RWPE1 (cell line): ENCODE measurements at regions not wholly inside any gene's neighbourhood (a gene's known extent, or its start where the extent isn't known, plus 50 kb on each side); places are given as distances from the start of the nearest gene placed in this dataset.

ENCODE experiments used
- CTCF ChIA-PET: fragments of 350-600 bp; sonication (Branson Sonifier 250); formaldehyde crosslinking; extraction: SDS; loops from one replicate; lab custom pipeline; 2021; lab: Yijun Ruan, JAX
- POLR2A ChIA-PET: fragments of 400-600 bp; formaldehyde crosslinking; extraction: SDS; loops from one replicate; lab custom pipeline; 2020; ENCODE audit warnings: antibody characterized with exemption; ENCODE audit not compliant: low non-redundant PET; lab: Yijun Ruan, JAX
- DNase-seq: peaks from one replicate; pipeline ENCODE4 v3.0.0; 2012; ENCODE audit warnings: low spot score
- H3K27ac ChIP-seq: fragments of 450-650 bp; 2 replicates; pipeline ENCODE4 v1.5.1; 2017
- TF ChIP-seq, protein P1 (sequence below): fragments of 450-650 bp; conservative IDR thresholded peaks from 2 replicates; pipeline ENCODE4 v1.5.1; 2017; ENCODE audit warnings: low read depth, mild to moderate bottlenecking

DNA sequence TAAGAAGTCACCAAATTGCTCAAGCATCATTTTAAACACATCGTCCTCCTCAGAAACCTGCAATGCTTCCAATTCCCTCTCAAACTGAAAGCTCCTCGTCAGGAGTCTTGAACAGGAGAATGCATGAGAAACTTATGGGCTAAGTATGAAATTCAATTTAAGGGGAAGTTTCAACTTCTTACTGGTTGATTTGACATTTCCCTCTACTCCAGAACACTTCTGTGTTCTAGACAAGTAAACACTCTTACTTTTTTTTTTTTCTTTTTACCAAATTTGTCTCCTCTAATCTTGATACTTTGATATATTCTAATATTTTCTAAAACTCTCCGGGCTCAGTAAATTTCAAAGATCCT lies 181.7 kb downstream of the RSL24D1 start:
- CTCF ChIA-PET: interaction anchor here (0.6 kb wide), 1 partner anchor 13 kb away, joined by 3 read pairs; no protein-coding TSS in a partner anchor
- TF ChIP-seq, protein P1, sequence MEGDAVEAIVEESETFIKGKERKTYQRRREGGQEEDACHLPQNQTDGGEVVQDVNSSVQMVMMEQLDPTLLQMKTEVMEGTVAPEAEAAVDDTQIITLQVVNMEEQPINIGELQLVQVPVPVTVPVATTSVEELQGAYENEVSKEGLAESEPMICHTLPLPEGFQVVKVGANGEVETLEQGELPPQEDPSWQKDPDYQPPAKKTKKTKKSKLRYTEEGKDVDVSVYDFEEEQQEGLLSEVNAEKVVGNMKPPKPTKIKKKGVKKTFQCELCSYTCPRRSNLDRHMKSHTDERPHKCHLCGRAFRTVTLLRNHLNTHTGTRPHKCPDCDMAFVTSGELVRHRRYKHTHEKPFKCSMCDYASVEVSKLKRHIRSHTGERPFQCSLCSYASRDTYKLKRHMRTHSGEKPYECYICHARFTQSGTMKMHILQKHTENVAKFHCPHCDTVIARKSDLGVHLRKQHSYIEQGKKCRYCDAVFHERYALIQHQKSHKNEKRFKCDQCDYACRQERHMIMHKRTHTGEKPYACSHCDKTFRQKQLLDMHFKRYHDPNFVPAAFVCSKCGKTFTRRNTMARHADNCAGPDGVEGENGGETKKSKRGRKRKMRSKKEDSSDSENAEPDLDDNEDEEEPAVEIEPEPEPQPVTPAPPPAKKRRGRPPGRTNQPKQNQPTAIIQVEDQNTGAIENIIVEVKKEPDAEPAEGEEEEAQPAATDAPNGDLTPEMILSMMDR: no peak
- no peak overlapping the region for H3K27ac ChIP-seq
- DNase-seq: no peak
- POLR2A ChIA-PET: no interaction called here

DNA sequence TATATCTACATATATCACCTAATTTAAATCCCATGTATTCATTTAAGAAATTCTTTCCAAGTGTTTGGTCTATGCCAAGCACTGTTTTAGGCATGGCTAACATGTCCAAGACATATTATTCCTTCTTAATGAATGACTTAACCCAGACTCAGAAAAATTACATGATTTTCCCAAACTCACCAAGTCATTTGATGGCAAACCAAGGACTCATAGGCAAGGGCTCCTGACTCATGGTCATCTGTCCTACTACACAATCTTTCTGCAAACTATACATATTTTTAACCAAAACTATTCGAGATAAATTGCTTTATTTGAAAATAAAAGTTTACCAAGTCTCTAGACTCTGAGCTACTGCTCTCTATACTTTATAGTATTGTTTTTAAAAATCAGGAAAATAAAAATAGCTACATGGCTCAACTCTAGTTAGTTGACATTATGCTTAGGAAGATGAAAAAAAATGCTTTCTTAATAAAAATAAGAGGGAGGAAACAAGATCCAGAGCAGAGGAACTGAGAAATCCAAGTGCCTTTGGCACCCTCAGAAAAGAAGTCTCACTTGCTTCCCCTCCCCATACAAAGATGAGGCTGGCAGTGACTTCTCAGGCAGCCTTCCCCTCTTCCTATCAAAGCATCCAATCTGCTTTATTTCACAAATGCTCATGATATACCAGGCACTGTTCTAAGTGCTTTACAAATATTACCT lies 182.2 kb downstream of the RSL24D1 start:
- TF ChIP-seq, protein P1: no peak
- POLR2A ChIA-PET: no interaction called here
- CTCF ChIA-PET: interaction anchor here (0.6 kb wide), 1 partner anchor 14 kb away, joined by 3 read pairs; no protein-coding TSS in a partner anchor
- DNase-seq: no peak
- no peak overlapping the region for H3K27ac ChIP-seq

DNA sequence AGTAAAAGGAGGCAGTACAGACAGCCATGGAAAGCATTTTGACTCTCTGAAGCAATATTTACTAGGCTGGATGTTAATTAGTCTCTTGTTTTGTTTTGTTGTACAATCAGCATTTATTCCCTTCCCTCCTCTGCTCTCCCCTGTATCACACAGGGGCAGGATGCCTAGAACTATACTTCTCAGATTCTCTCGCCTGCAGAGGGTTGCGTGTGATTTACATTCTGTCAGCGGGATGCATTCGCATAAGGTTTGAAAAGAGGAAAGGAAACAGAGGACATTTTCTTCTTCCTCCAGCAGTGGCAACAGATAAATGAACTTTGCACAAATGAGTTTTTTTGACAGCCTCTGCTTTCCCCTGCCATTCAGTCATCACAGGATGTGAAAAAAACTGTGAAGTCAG lies 188.3 kb downstream of the RSL24D1 start:
- TF ChIP-seq, protein P1: no peak
- ChIA-PET CTCF (no interaction called here), POLR2A (no interaction called here)
- DNase-seq: no peak
- no peak overlapping the region for H3K27ac ChIP-seq

DNA sequence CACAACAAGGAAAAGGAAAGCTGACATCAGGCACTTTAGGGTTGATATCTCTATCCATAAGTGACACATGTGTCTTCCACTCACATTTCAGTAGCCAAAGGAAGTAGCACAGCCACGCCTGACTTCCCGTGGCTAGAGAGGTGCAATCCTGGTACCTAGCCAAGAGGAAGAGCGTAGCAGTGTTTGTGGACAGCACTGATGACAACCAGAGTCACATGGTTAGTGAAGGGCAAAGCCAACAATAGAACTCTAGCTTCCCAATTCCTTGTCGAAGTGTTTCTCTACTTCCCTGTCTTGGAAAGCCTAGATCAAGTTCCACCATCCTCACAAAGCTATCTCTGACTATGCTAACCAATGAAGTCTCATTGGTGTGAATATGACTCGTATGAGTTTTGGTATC lies 189.2 kb downstream of the RSL24D1 start:
- POLR2A ChIA-PET: no interaction called here
- DNase-seq: no peak
- H3K27ac ChIP-seq: no peak overlapping the region
- TF ChIP-seq, protein P1: no peak
- CTCF ChIA-PET: no interaction called here

DNA sequence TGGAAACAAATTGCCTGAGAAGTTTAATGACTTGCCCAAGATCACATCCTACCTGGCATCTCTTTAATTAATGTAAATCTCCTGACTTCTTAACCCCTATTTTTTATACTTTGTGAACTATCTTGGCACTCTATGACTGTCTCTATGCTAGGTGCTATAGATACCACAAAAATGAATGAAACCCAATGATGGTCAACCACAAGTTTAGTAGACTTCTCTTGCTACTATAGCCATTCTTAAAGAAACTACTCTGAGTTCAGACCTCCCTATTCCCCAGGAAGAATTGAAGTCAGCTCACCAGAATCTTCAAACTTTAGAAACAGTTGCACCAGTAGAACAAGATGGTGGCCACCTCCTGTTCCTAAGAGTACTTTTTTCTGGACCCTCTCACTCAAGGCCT lies 191.1 kb downstream of the RSL24D1 start:
- H3K27ac ChIP-seq: no peak overlapping the region
- ChIA-PET CTCF (no interaction called here), POLR2A (no interaction called here)
- no peak for DNase-seq
- TF ChIP-seq, protein P1: no peak

DNA sequence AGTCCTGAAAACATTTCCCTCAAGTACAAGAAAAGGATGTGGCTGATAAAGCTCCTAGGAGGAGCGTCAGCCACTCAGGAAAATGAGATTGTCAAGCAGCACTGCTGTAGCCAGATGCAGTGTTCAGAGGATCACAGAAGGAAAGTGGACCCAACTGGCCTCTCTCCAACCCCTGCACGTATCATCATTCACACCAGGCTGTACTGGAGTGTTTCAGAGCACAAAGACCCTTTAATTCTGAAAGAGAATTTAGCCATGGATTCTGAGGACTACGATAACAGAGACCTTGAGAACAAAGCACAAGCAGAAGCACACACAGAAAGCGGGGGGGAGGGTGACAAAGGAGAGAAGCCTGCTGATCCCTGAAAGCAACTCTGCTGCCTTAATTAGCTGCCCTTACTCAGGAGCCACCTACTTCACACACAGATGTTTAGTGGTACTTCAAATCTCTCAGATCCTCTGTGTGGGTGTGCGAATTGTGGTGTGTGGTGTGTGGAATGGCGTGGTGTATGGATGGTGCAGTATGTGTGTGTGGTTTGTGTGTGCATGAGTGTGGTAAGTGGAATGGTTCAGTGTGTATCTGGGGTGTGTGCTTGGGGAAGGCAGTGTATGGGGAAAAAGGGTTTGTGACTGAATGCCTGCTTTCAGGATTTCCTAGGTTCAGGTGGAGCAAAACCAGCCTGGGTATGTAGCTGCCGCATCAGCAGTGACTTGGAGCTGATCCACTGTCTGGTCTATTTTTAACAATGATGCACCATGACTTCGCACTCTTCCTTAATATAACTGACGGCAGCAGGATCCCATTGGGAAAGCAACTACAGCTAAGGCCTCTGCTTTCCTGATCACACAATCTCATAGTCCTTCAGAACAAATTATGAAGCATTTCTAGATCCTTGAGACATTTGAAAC lies 192.5 kb downstream of the RSL24D1 start:
- TF ChIP-seq, protein P1: no peak
- DNase-seq: no peak
- no peak overlapping the region for H3K27ac ChIP-seq
- ChIA-PET CTCF (no interaction called here), POLR2A (no interaction called here)
